GM19452 (cell line): ENCODE measurements at regions not wholly inside any gene's neighbourhood (a gene's known extent, or its start where the extent isn't known, plus 50 kb on each side); places are given as distances from the start of the nearest gene placed in this dataset.

Experiments
- ATAC-seq: cut with Tn5 transposase; IDR thresholded peaks from one replicate; pipeline ENCODE4 v1.9.1; 2021; ENCODE audit not compliant: unreplicated experiment

GRCh38 chr2:19462256-19462645 lies 103.8 kb upstream of the OSR1 start:
- ATAC-seq: no peak

GRCh38 chr2:19461504-19462255 lies 103.3 kb upstream of the OSR1 start:
- no peak for ATAC-seq

GRCh38 chr2:19460761-19461160 lies 102.3 kb upstream of the OSR1 start:
- ATAC-seq: no peak

- no peak for ATAC-seq
These were observed 100.1 kb upstream of the OSR1 start for GRCh38 chr2:19458427-19459003.

- ATAC-seq: no peak
These were observed 99.4 kb upstream of the OSR1 start for GRCh38 chr2:19457809-19458208.

- no peak for ATAC-seq
These were observed 98.4 kb upstream of the OSR1 start for GRCh38 chr2:19456705-19457309.

GRCh38 chr2:19454125-19454524 lies 95.7 kb upstream of the OSR1 start:
- no peak for ATAC-seq

GRCh38 chr2:19442731-19443130 lies 84.3 kb upstream of the OSR1 start:
- no peak for ATAC-seq

GRCh38 chr2:19439081-19439480 lies 80.7 kb upstream of the OSR1 start:
- ATAC-seq: no peak

GRCh38 chr2:19435815-19436214 lies 77.4 kb upstream of the OSR1 start:
- ATAC-seq: no peak

GRCh38 chr2:19434413-19434812 lies 76.0 kb upstream of the OSR1 start:
- no peak for ATAC-seq

- ATAC-seq: no peak
These were observed 68.5 kb upstream of the OSR1 start for GRCh38 chr2:19426941-19427340.

- no peak for ATAC-seq
These were observed 67.7 kb upstream of the OSR1 start for GRCh38 chr2:19426144-19426543.

- ATAC-seq: no peak
These were observed 67.0 kb upstream of the OSR1 start for GRCh38 chr2:19425419-19425818.

- ATAC-seq: no peak
These were observed 60.9 kb upstream of the OSR1 start for GRCh38 chr2:19419211-19419880.

- ATAC-seq: no peak
These were observed 58.6 kb upstream of the OSR1 start for GRCh38 chr2:19416784-19417684.

GRCh38 chr2:19416083-19416482 lies 57.7 kb upstream of the OSR1 start:
- ATAC-seq: no peak

GRCh38 chr2:19409046-19409445 lies 50.6 kb upstream of the OSR1 start:
- ATAC-seq: no peak

GRCh38 chr2:19408592-19408991 lies 50.2 kb upstream of the OSR1 start:
- ATAC-seq: no peak
